Parathyroid adenoma (tissue), 2 donors: ENCODE measurements at regions not wholly inside any gene's neighbourhood (a gene's known extent, or its start where the extent isn't known, plus 50 kb on each side); places are given as distances from the start of the nearest gene placed in this dataset.

Experiments used
- H2AFZ ChIP-seq: fragments of 300-600 bp; sonication (generic); one replicate; pipeline ENCODE4 v1.7.0; 2017; ENCODE audit warnings: antibody characterized with exemption, mild to moderate bottlenecking
- H3K27ac ChIP-seq: fragments of 300-600 bp; sonication (generic); one replicate; pipeline ENCODE4 v1.7.0; 2017
- H3K27me3 ChIP-seq: fragments of 300-600 bp; sonication (generic); one replicate; pipeline ENCODE4 v1.7.0; 2017; ENCODE audit warnings: low read length; ENCODE audit not compliant: control insufficient read depth, insufficient read depth
- H3K36me3 ChIP-seq: fragments of 300-600 bp; sonication (generic); one replicate; pipeline ENCODE4 v1.7.0; 2017; ENCODE audit warnings: low read length; ENCODE audit not compliant: control insufficient read depth, insufficient read depth
- H3K4me1 ChIP-seq: fragments of 300-600 bp; sonication (generic); one replicate; pipeline ENCODE4 v1.7.0; 2017; ENCODE audit warnings: control low read depth
- H3K4me2 ChIP-seq: fragments of 300-600 bp; sonication (generic); one replicate; pipeline ENCODE4 v1.7.0; 2017; ENCODE audit warnings: low read length
- H3K4me3 ChIP-seq: fragments of 300-600 bp; sonication (generic); one replicate; pipeline ENCODE4 v1.7.0; 2017; ENCODE audit warnings: low read depth, low read length
- H3K79me2 ChIP-seq: fragments of 300-600 bp; sonication (generic); one replicate; pipeline ENCODE4 v1.7.0; 2017; ENCODE audit warnings: control low read depth
- H3K9ac ChIP-seq: fragments of 300-600 bp; sonication (generic); one replicate; pipeline ENCODE4 v1.7.0; 2017; ENCODE audit warnings: mild to moderate bottlenecking
- H3K9me3 ChIP-seq: fragments of 300-600 bp; sonication (generic); one replicate; pipeline ENCODE4 v1.7.0; 2017; ENCODE audit warnings: low read length; ENCODE audit not compliant: control insufficient read depth
- TF ChIP-seq, protein P1 (sequence below): fragments of 300-600 bp; sonication (generic); IDR thresholded peaks from one replicate; pipeline ENCODE4 v1.7.0; 2017; ENCODE audit warnings: antibody characterized with exemption, mild to moderate bottlenecking
- donor health status: primary hyperparathyroidism.

DNA sequence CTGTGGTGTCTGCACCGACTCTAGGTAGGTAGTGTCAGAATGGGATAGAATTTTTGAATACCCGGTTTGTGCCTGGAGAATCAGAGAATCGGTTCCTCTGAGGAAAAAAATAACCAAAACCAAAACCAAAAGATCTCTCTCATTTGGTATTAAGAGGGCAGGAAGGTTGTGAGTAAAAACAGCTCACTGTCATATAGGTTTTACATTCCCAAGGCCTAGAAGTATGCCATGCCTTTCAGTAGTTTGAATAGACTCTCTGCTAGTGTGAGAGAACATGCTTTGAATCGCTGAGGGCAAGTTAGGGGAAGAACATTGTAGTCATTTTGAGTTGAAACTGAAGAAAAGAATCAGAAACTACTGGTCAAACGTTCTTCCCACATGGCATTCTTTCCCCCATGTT is 411.4 kb upstream of the CD180 start:
- Histone ChIP-seq H3K9me3 (no peaks in the 10 kb centered on the region), H3K4me3 (no peak overlapping the region), H3K79me2 (no peaks in the 10 kb centered on the region), H3K27ac (no peak overlapping the region), H3K4me2 (no peak overlapping the region), H3K9ac (no peak overlapping the region), H3K4me1 (no peaks in the 10 kb centered on the region), H3K36me3 (no peaks in the 10 kb centered on the region), H2AFZ (no peak overlapping the region), H3K27me3 (no peaks in the 10 kb centered on the region)
- TF ChIP-seq, protein P1, sequence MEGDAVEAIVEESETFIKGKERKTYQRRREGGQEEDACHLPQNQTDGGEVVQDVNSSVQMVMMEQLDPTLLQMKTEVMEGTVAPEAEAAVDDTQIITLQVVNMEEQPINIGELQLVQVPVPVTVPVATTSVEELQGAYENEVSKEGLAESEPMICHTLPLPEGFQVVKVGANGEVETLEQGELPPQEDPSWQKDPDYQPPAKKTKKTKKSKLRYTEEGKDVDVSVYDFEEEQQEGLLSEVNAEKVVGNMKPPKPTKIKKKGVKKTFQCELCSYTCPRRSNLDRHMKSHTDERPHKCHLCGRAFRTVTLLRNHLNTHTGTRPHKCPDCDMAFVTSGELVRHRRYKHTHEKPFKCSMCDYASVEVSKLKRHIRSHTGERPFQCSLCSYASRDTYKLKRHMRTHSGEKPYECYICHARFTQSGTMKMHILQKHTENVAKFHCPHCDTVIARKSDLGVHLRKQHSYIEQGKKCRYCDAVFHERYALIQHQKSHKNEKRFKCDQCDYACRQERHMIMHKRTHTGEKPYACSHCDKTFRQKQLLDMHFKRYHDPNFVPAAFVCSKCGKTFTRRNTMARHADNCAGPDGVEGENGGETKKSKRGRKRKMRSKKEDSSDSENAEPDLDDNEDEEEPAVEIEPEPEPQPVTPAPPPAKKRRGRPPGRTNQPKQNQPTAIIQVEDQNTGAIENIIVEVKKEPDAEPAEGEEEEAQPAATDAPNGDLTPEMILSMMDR: no peak

DNA sequence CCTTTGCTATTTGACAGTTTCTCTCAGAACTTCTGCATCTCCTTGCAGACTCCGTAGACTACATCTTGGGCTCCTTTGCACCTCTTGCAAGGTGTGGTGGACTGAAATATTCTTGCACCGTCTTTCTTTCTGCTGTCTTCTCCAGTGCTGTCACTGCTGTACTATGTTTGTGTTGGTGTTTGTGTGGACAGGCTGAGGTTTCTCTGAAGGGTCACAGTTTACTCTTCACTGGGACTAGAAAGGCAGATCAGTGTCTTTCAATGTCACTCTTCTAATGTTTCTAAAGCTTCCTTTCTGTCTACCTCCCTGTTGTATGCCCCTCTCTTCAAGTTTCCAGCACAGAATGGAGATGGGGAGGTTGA is 410.0 kb upstream of the CD180 start:
- no peaks in the 10 kb centered on the region for H3K79me2 ChIP-seq
- H3K4me2 ChIP-seq: no peak overlapping the region
- H3K36me3 ChIP-seq: no peaks in the 10 kb centered on the region
- H3K27me3 ChIP-seq: no peaks in the 10 kb centered on the region
- H2AFZ ChIP-seq: no peak overlapping the region
- no peak overlapping the region for H3K9ac ChIP-seq
- H3K27ac ChIP-seq: no peak overlapping the region
- no peaks in the 10 kb centered on the region for H3K4me1 ChIP-seq
- TF ChIP-seq, protein P1: no peak
- no peak overlapping the region for H3K4me3 ChIP-seq
- no peaks in the 10 kb centered on the region for H3K9me3 ChIP-seq

DNA sequence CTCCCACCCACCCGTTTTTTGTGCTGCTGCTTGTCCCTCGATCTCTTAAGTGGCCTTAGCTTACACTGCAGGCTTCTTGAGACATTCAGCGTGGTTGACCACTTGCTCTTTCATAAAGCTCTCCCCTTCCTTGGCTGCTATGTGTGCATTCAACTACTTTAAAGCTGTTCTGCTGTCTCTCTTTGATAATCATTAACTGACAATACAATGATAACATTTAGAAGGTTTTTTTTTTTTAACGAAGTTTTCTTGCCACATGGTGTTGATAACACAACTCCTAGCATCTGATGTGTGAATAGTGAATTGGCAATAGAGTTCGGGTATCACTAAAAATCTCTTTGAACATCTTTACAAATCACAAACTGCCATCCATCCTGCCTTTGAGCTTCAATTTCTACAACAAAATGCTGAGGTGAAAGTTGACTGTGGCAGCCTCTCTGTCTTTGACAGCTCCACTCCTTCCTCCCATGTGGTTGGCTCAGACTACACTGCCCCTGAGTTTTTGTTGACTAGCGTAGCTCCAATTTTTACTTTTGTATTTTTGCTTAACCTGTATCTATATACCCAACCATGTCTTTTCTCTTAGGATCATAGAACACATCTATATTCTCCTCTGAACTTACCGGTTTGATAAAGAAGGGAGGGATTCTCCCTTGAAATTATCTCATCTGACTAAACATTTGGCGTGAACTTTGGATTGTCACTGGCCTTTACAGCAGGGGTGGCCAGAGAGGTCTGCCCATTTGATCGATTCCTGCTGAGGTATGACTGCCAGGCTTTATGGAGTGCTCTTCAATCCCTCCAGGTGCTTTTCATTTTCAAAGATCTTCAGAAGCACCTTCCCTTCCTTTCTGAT is 409.4 kb upstream of the CD180 start:
- H3K4me2 ChIP-seq: no peak overlapping the region
- TF ChIP-seq, protein P1: no peak

DNA sequence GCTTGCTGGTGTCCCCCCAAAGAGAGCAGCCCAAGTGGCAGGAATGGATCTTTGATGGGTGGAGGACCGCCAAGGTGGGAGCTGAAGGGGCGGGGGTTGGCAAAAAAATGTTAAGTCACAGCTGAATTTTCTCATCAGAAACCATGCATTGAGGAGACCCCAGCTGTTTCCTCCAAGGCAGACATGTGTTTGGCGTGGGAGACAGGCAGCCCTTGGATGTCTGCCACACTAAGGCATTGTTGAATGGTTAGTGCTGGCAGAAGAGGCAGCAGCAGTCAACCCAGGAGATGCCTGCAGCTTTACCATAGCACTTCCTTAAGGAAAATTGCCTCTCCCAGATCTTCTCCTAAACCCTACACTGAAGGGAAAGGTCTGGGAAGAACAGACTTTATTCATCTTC is 394.9 kb upstream of the CD180 start:
- no peaks in the 10 kb centered on the region for H3K36me3 ChIP-seq
- H3K27ac ChIP-seq: no peak overlapping the region
- TF ChIP-seq, protein P1: no peak
- H3K4me1 ChIP-seq: peaks cover 4% of the 10 kb centered on the region
- no peaks in the 10 kb centered on the region for H3K9me3 ChIP-seq
- H3K4me2 ChIP-seq: no peak overlapping the region
- H3K4me3 ChIP-seq: no peak overlapping the region
- H3K9ac ChIP-seq: no peak overlapping the region
- no peaks in the 10 kb centered on the region for H3K27me3 ChIP-seq
- no peak overlapping the region for H2AFZ ChIP-seq
- H3K79me2 ChIP-seq: no peaks in the 10 kb centered on the region

More for the DNA sequence above, 409.4 kb upstream of the CD180 start:
- no peak overlapping the region for H3K27ac ChIP-seq
- H3K79me2 ChIP-seq: no peaks in the 10 kb centered on the region
- no peaks in the 10 kb centered on the region for H3K4me1 ChIP-seq
- no peak overlapping the region for H2AFZ ChIP-seq
- H3K4me3 ChIP-seq: no peak overlapping the region
- no peaks in the 10 kb centered on the region for H3K27me3 ChIP-seq
- H3K9ac ChIP-seq: no peak overlapping the region
- no peaks in the 10 kb centered on the region for H3K36me3 ChIP-seq
- H3K9me3 ChIP-seq: no peaks in the 10 kb centered on the region

DNA sequence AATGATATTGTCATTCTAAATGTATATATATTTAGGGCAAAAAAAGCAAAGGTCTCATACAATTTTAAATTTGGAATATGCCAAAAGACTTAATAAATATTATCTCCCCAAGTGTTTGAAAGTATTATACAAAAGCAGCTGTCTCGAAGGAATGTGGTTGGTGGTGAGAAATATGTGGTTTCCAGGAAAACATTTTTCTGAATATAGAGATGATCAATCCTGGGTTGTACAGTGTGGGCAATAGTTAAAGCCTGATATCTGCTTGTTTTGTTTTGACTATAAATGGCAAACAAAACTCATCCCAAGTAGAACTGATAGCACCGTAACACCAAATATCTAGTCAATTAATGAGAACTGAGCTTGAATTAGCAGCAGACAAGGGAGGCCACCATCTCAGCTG is 391.8 kb upstream of the CD180 start:
- Histone ChIP-seq H2AFZ (no peak overlapping the region), H3K4me1 (peaks cover 4% of the 10 kb centered on the region), H3K4me2 (no peak overlapping the region), H3K27me3 (no peaks in the 10 kb centered on the region), H3K4me3 (no peak overlapping the region), H3K79me2 (no peaks in the 10 kb centered on the region), H3K27ac (no peak overlapping the region), H3K9ac (no peak overlapping the region), H3K36me3 (no peaks in the 10 kb centered on the region), H3K9me3 (no peaks in the 10 kb centered on the region)
- TF ChIP-seq, protein P1: no peak
